SK-N-SH (cell line): ENCODE measurements at regions not wholly inside any gene's neighbourhood (a gene's known extent, or its start where the extent isn't known, plus 50 kb on each side); places are given as distances from the start of the nearest gene placed in this dataset.

Source experiments
- CTCF ChIA-PET: fragments of 300-600, 350-600 bp; formaldehyde crosslinking; extraction: SDS; loops from one replicate; lab custom pipeline; 2021; lab: Yijun Ruan, JAX
- POLR2A ChIA-PET: fragments of 350-600 bp; sonication (Branson Sonifier 250); formaldehyde crosslinking; extraction: SDS; loops from one replicate; lab custom pipeline; 2020; ENCODE audit warnings: antibody characterized with exemption, inconsistent platforms; lab: Yijun Ruan, JAX
- DNase-seq: peaks from one replicate; pipeline ENCODE4 v3.0.0; 2012
- H2AFZ ChIP-seq: fragments of 200-600 bp; sonication (generic); 2 replicates; pipeline ENCODE4 v1.8.1; 2016; ENCODE audit warnings: antibody characterized with exemption, mild to moderate bottlenecking, low read depth
- H3F3A ChIP-seq: fragments of 200-600 bp; sonication (generic); replicated peaks from 2 replicates; pipeline ENCODE3; 2016; ENCODE audit warnings: antibody characterized with exemption, mild to moderate bottlenecking; ENCODE audit not compliant: insufficient read depth
- H3K27ac ChIP-seq, 2 experiments: fragments of 200-500 bp in 1 of 2; fragments of 200-600 bp in 1 of 2; sonication (Bioruptor generic) in 1 of 2; sonication (generic), shearing (Covaris generic) in 1 of 2; 2 replicates each; pipeline versions ENCODE4 v1.5.1 to v1.6.1; 2014 to 2016; ENCODE audit warnings: low read depth in 2 of 2, inconsistent platforms in 1 of 2, low read length in 1 of 2, mild to moderate bottlenecking in 1 of 2, mixed read lengths in 1 of 2
- H3K27me3 ChIP-seq: fragments of 200-600 bp; sonication (generic), shearing (Covaris generic); 2 replicates; pipeline ENCODE4 v1.6.1; 2016; ENCODE audit warnings: mixed run types; ENCODE audit not compliant: insufficient read depth
- H3K36me3 ChIP-seq, 2 experiments: fragments of 200-500 bp in 1 of 2; fragments of 200-600 bp in 1 of 2; sonication (Bioruptor generic) in 1 of 2; sonication (generic) in 1 of 2; replicated peaks in 1 of 2; 2 replicates each; pipeline versions ENCODE3 to v1.5.1; 2014 to 2016; ENCODE audit warnings: low read length in 1 of 2, mild to moderate bottlenecking in 1 of 2; ENCODE audit not compliant: insufficient read depth in 2 of 2, control insufficient read depth in 1 of 2
- H3K4me1 ChIP-seq, 2 experiments: fragments of 200-500 bp in 1 of 2; fragments of 200-600 bp in 1 of 2; sonication (Bioruptor generic) in 1 of 2; sonication (generic), shearing (Covaris generic) in 1 of 2; 2 replicates each; pipeline versions ENCODE4 v1.5.1 to v1.6.1; 2014 to 2016; ENCODE audit warnings: low read depth in 1 of 2, low read length in 1 of 2, mixed run types in 1 of 2; ENCODE audit not compliant: insufficient read depth in 2 of 2, control insufficient read depth in 1 of 2
- H3K4me2 ChIP-seq: fragments of 200-600 bp; sonication (generic), shearing (Covaris generic); 2 replicates; pipeline ENCODE4 v1.6.1; 2017; ENCODE audit warnings: mixed run types
- H3K4me3 ChIP-seq, 2 experiments: fragments of 200-500 bp in 1 of 2; fragments of 200-600 bp in 1 of 2; sonication (Bioruptor generic) in 1 of 2; sonication (generic), shearing (Covaris generic) in 1 of 2; 2 replicates each; pipeline versions ENCODE4 v1.5.1 to v1.8.1; 2014 to 2016; ENCODE audit warnings: low read depth in 2 of 2, inconsistent platforms in 1 of 2, low read length in 1 of 2, mild to moderate bottlenecking in 1 of 2, mixed read lengths in 1 of 2, moderate library complexity in 1 of 2
- H3K79me2 ChIP-seq: fragments of 200-600 bp; sonication (generic); 2 replicates; pipeline ENCODE4 v1.8.1; 2017; ENCODE audit warnings: mild to moderate bottlenecking; ENCODE audit not compliant: insufficient read depth
- H3K9ac ChIP-seq: fragments of 200-600 bp; sonication (generic); 2 replicates; pipeline ENCODE4 v1.6.1; 2017; ENCODE audit warnings: mixed run types
- H3K9me2 ChIP-seq: fragments of 200-600 bp; sonication (generic); 2 replicates; pipeline ENCODE4 v1.6.1; 2017; ENCODE audit warnings: mixed run types
- H3K9me3 ChIP-seq: fragments of 200-600 bp; sonication (generic); 2 replicates; pipeline ENCODE4 v1.6.1; 2017; ENCODE audit warnings: mixed run types, mild to moderate bottlenecking, moderate library complexity
- H4K20me1 ChIP-seq: fragments of 200-600 bp; sonication (generic); 2 replicates; pipeline ENCODE4 v1.6.1; 2017; ENCODE audit warnings: mild to moderate bottlenecking, mixed run types; ENCODE audit not compliant: insufficient read depth
- CHD2 ChIP-seq: fragments of 150-350 bp; IDR thresholded peaks from 2 replicates; pipeline ENCODE4 v1.6.1; 2018; ENCODE audit warnings: low read length; ENCODE audit not compliant: partially characterized antibody
- ELF1 ChIP-seq: IDR thresholded peaks from 2 replicates; pipeline ENCODE4 v1.4.0; 2012
- EZH2phosphoT487 ChIP-seq: fragments of 200-600 bp; sonication (generic); IDR thresholded peaks from 2 replicates; pipeline ENCODE4 v1.6.1; 2017; ENCODE audit warnings: low read depth, mixed run types, mild to moderate bottlenecking, antibody characterized with exemption, moderate library complexity, borderline replicate concordance
- GABPA ChIP-seq: IDR thresholded peaks from 2 replicates; pipeline ENCODE4 v1.4.0; 2012; ENCODE audit warnings: low read depth, mild to moderate bottlenecking
- MXI1 ChIP-seq: IDR thresholded peaks from 2 replicates; pipeline ENCODE4 v1.6.1; 2012; ENCODE audit warnings: mild to moderate bottlenecking, low read depth, low read length, improper control_type of control experiment
- NRF1 ChIP-seq: IDR thresholded peaks from 2 replicates; pipeline ENCODE4 v1.6.1; 2012; ENCODE audit warnings: low read depth, mild to moderate bottlenecking, low read length
- POLR2AphosphoS5 ChIP-seq: IDR thresholded peaks from 2 replicates; pipeline ENCODE4 v1.6.1; 2012; ENCODE audit warnings: low read depth, low read length
- RAD21 ChIP-seq: IDR thresholded peaks from 2 replicates; pipeline ENCODE4 v1.6.1; 2012; ENCODE audit warnings: mild to moderate bottlenecking, low read length
- RCOR1 ChIP-seq: fragments of 150-350 bp; IDR thresholded peaks from 2 replicates; pipeline ENCODE4 v1.6.1; 2017; ENCODE audit warnings: antibody characterized with exemption, low read length
- RFX5 ChIP-seq: IDR thresholded peaks from 2 replicates; pipeline ENCODE4 v1.6.1; 2012; ENCODE audit warnings: mild to moderate bottlenecking, improper control_type of control experiment, low read length
- RXRA ChIP-seq: IDR thresholded peaks from 2 replicates; pipeline ENCODE4 v1.4.0; 2012; ENCODE audit warnings: low read depth, mild to moderate bottlenecking, borderline replicate concordance
- SIN3A ChIP-seq: IDR thresholded peaks from 2 replicates; pipeline ENCODE4 v1.6.1; 2012; ENCODE audit warnings: low read depth, mild to moderate bottlenecking, low read length, moderate library complexity, borderline replicate concordance
- SMC3 ChIP-seq: IDR thresholded peaks from 2 replicates; pipeline ENCODE4 v1.6.1; 2012; ENCODE audit warnings: low read depth, low read length, improper control_type of control experiment
- TAF1 ChIP-seq: IDR thresholded peaks from 2 replicates; pipeline ENCODE4 v1.6.1; 2012; ENCODE audit warnings: low read depth, mild to moderate bottlenecking, low read length, moderate library complexity, borderline replicate concordance
- TCF12 ChIP-seq: IDR thresholded peaks from 2 replicates; pipeline ENCODE4 v1.4.0; 2012
- YY1 ChIP-seq: IDR thresholded peaks from 2 replicates; pipeline ENCODE4 v1.4.0; 2012; ENCODE audit warnings: low read depth, mild to moderate bottlenecking
- WGBS: methylation state at CpG from one replicate; pipeline ENCODE4 v1.1.6; 2017; ENCODE audit warnings: low lambda C conversion rate; 5-methylcytosine and 5-hydroxymethylcytosine counted together
- TF ChIP-seq, protein P1 (sequence below): IDR thresholded peaks from 2 replicates; pipeline ENCODE4 v1.4.0; 2012; ENCODE audit warnings: low read depth
- TF ChIP-seq, protein P2 (sequence below): IDR thresholded peaks from 2 replicates; pipeline ENCODE4 v1.4.0; 2012; ENCODE audit warnings: low read depth, borderline replicate concordance
- TF ChIP-seq, protein P3 (sequence below): IDR thresholded peaks from 2 replicates; pipeline ENCODE4; 2012

DNA sequence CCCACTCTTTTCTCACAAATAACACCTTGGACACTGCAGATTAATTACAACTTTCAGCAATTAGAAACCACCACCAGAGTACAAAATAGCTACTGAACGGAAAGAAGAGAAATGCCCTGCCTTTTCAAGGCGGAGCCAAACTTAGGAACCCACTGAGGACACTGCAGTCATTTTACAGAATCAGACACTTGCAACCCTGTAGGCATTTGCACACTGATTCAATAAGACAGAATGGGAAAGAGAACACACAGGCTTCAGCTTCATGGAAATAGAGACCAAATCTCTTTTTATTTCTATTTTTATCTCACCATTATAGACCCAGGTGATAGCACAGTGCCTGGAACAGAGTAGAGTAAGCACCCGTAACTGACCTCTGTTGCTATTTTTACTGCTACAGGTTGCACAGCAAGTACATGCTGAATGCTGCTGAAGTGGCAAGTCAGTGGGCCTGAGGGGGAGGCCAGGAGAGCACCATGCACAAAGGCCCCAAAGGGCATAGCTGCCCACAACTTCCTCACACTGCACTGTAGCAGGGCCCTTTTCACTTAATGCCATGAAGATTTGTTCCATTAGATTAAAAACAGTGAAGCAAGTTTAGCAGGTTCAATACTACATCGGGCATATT, 50.7 kb upstream of the EDARADD start:
- no peak for TF ChIP-seq NRF1
- TF ChIP-seq RCOR1: no peak
- TF ChIP-seq, protein P1, sequence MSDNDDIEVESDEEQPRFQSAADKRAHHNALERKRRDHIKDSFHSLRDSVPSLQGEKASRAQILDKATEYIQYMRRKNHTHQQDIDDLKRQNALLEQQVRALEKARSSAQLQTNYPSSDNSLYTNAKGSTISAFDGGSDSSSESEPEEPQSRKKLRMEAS: no peak
- TF ChIP-seq RFX5: no peak
- TF ChIP-seq, protein P2, sequence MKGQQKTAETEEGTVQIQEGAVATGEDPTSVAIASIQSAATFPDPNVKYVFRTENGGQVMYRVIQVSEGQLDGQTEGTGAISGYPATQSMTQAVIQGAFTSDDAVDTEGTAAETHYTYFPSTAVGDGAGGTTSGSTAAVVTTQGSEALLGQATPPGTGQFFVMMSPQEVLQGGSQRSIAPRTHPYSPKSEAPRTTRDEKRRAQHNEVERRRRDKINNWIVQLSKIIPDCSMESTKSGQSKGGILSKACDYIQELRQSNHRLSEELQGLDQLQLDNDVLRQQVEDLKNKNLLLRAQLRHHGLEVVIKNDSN: no peak
- no peak for TF ChIP-seq CHD2
- TF ChIP-seq RXRA: no peak
- no peak for TF ChIP-seq SIN3A
- no peak for TF ChIP-seq TCF12
- TF ChIP-seq MXI1: no peak
- TF ChIP-seq ELF1: no peak
- TF ChIP-seq TAF1: no peak
- TF ChIP-seq POLR2AphosphoS5: no peak
- TF ChIP-seq EZH2phosphoT487: no peak
- TF ChIP-seq, protein P3, sequence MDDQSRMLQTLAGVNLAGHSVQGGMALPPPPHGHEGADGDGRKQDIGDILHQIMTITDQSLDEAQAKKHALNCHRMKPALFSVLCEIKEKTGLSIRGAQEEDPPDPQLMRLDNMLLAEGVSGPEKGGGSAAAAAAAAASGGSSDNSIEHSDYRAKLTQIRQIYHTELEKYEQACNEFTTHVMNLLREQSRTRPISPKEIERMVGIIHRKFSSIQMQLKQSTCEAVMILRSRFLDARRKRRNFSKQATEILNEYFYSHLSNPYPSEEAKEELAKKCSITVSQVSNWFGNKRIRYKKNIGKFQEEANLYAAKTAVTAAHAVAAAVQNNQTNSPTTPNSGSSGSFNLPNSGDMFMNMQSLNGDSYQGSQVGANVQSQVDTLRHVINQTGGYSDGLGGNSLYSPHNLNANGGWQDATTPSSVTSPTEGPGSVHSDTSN: no peak
- TF ChIP-seq RAD21: no peak
- no peak for TF ChIP-seq SMC3
- TF ChIP-seq YY1: no peak
- TF ChIP-seq GABPA: no peak
- DNase-seq: no peak
- no peaks in the 10 kb centered on the region for H3F3A ChIP-seq
- H3K9me2 ChIP-seq: no peaks in the 10 kb centered on the region
- no peaks in the 10 kb centered on the region for H3K36me3 ChIP-seq
- H3K4me2 ChIP-seq: no peak overlapping the region
- 51% methylated on average over 4 of the region's 4 CpGs for WGBS
- H3K27ac ChIP-seq: no peak overlapping the region
- no peak overlapping the region for H2AFZ ChIP-seq
- H3K27me3 ChIP-seq: no peaks in the 10 kb centered on the region
- CTCF ChIA-PET: interaction anchor here (0.6 to 1.1 kb wide), 2 partner anchors 44 to 557 kb away, joined by 3 read pairs; no protein-coding TSS in a partner anchor
- H4K20me1 ChIP-seq: no peaks in the 10 kb centered on the region
- H3K9ac ChIP-seq: no peak overlapping the region
- no peak overlapping the region for H3K4me3 ChIP-seq
- POLR2A ChIA-PET: no interaction called here
- no peaks in the 10 kb centered on the region for H3K79me2 ChIP-seq
- no peaks in the 10 kb centered on the region for H3K4me1 ChIP-seq
- no peaks in the 10 kb centered on the region for H3K9me3 ChIP-seq
